ENCODE measurements at regions not wholly inside any gene's neighbourhood (a gene's known extent, or its start where the extent isn't known, plus 50 kb on each side); places are given as distances from the start of the nearest gene placed in this dataset.

DNA sequence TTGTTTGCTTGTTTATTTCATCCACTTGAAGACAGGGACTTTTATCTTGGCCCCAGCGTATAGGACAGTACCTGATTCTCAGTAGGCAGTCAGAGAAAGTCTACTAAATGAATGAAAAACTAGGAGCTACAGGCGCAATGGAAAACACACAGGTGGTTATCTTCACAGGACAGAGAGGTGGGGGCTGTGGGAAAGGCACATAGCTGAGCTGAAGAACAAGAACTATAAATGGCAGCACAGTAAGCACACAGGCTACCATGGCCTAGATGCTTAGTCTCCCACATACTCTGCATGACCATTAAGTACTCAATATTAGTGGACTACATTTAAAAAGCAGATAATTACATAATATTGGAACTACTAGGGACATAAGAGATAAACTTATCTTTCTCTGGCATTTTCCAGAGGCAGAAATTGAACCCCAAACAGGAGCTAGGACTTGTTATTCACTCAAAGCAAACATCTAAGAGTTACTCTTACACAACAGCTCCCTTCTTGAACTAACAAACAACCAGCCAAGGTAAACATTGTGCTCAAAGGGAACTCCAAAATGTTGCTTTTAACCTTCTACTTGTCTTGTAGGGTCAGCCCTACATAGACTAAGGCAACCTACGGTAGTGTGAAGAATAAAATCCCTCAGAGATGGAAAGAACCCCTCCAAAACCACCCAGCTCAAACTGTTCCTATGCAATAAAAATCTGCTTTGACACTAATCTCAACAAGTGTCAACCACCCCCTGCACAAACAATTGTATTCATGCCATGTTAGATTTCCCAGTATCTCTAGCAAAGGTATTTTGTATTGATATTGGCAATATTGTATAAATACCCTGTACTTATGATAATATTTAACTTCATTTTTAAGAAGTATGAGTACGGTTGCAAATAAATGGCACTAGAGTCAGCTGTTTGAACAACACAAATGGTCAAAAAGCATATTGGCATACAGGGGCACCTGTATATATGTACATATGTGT is 593.6 kb downstream of the KLHL13 start:
- no peak for DNase-seq (ENCODE audit: extremely low spot score)
- POLR2A ChIA-PET, result interaction anchor here (0.6 kb wide), 1 partner anchor 188 kb away, joined by 3 read pairs; no protein-coding TSS in a partner anchor
- CTCF ChIA-PET, result no interaction called here
- TF ChIP-seq ARNT (IDR thresholded peaks at IDR 0.05) (no peak), HDGF (IDR thresholded peaks at IDR 0.05; ENCODE audit: borderline replicate concordance) (no peak), LEF1 (IDR thresholded peaks at IDR 0.05; ENCODE audit: borderline replicate concordance) (no peak)

DNA sequence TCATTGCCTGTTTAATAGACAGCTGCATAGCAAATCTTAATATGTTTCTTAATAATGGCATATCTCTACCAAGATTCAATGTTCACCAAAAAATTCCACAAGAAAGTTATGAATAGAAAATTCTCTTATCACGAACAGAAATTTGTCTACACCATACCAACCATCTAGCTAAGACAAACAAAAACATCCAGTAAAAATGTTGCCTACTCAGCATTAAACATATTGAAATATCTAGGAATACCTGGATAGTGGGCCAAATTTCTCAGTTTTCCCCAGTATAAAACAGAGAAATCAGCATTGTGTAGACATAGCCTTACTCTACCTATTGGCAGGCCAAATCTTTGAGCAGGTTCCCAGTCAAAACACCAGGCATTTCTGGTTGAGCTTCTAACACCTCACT is 598.6 kb downstream of the KLHL13 start:
- CTCF ChIA-PET, result no interaction called here
- DNase-seq (ENCODE audit: extremely low spot score), result no peak
- POLR2A ChIA-PET, result no interaction called here
- TF ChIP-seq FOXM1 (IDR thresholded peaks at IDR 0.05; ENCODE audit: borderline replicate concordance), result no peak
- no peak for TF ChIP-seq FOXA1 (IDR thresholded peaks at IDR 0.05)
- no peak for TF ChIP-seq L3MBTL2 (conservative IDR thresholded peaks at IDR 0.05)
- TF ChIP-seq ELF4 (IDR thresholded peaks at IDR 0.05), result no peak
- no peak for TF ChIP-seq ZNF384 (IDR thresholded peaks at IDR 0.05)

DNA sequence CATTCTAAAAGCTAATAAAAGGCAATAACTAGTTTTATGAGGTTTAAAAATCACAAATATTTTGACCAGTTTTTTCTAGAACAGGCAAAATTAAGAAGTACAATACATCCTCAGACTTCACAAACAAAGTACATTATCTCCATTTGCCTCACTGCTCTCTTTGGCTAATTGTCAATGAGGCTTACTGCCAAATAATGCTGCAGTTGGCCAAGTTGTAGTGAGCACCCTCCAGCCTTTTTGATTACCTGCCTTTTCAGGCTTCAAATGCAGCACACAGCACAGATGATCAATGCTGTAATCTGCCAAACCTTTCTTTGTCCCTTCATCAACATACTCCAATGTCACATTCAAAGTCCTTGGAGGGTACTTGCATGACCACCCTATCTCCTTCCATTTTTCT is 605.2 kb downstream of the KLHL13 start:
- no peak for DNase-seq (ENCODE audit: extremely low spot score)
- ChIA-PET POLR2A (no interaction called here), CTCF (no interaction called here)
- TF ChIP-seq NFRKB (IDR thresholded peaks at IDR 0.05) (no peak), SUZ12 (IDR thresholded peaks at IDR 0.05) (no peak), LEF1 (IDR thresholded peaks at IDR 0.05; ENCODE audit: borderline replicate concordance) (no peak)

DNA sequence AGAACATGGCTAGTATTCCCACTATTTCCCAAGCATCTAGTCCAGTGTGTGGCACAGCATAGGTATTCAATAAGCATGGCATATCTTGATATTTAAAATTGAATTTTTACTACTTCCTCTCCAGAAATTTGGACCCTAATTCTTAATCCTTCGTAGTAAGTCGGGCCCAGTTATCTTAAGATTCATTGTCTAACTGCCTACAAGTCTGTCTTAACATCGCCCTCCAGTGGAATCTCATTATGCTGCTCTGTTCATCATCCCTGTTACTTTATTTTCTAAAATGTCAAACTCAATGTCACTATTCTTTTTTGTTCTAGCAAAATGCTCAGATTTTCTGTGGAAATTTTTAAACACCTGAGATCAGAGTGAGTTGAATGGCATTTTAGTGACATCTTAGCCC is 606.2 kb downstream of the KLHL13 start:
- ChIA-PET CTCF (interaction anchor here (0.7 kb wide), 1 partner anchor 1100 kb away, joined by 6 read pairs; no protein-coding TSS in a partner anchor), POLR2A (no interaction called here)
- no peak for TF ChIP-seq SP1 (IDR thresholded peaks at IDR 0.05)
- no peak for TF ChIP-seq ELF4 (IDR thresholded peaks at IDR 0.05)
- TF ChIP-seq FOXK2 (IDR thresholded peaks at IDR 0.05), result no peak
- no peak for TF ChIP-seq HDGF (IDR thresholded peaks at IDR 0.05; ENCODE audit: borderline replicate concordance)
- TF ChIP-seq FOXM1 (IDR thresholded peaks at IDR 0.05; ENCODE audit: borderline replicate concordance), result no peak
- no peak for TF ChIP-seq LEF1 (IDR thresholded peaks at IDR 0.05; ENCODE audit: borderline replicate concordance)
- TF ChIP-seq ARNT (IDR thresholded peaks at IDR 0.05), result no peak
- no peak for TF ChIP-seq SUZ12 (IDR thresholded peaks at IDR 0.05)
- DNase-seq (ENCODE audit: extremely low spot score), result no peak

DNA sequence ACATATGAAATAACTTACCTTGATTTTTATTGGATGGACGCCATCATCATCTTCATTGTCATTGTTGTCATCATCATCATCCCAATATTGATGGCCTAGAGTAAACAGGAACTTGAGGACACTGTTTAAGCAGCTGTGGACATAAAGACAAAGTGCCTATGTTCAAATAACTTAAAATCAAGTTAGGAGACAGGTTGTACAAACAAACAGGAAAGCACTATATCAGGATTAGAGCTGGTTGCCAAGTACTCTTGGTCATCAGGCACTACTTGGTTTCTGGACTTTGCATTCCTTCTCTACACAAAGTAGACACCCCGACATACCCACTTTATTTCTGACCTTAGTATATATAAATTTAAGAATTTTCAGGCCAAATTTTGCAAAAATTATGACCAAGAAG is 608.6 kb downstream of the KLHL13 start:
- CTCF ChIA-PET, result no interaction called here
- TF ChIP-seq LEF1 (IDR thresholded peaks at IDR 0.05; ENCODE audit: borderline replicate concordance), result no peak
- TF ChIP-seq FOXA1 (IDR thresholded peaks at IDR 0.05), result no peak
- no peak for TF ChIP-seq SUZ12 (IDR thresholded peaks at IDR 0.05)
- no peak for TF ChIP-seq HDGF (IDR thresholded peaks at IDR 0.05; ENCODE audit: borderline replicate concordance)
- no peak for TF ChIP-seq CTBP1 (IDR thresholded peaks at IDR 0.05; ENCODE audit: borderline replicate concordance)
- POLR2A ChIA-PET, result no interaction called here
- DNase-seq (ENCODE audit: extremely low spot score), result no peak

DNA sequence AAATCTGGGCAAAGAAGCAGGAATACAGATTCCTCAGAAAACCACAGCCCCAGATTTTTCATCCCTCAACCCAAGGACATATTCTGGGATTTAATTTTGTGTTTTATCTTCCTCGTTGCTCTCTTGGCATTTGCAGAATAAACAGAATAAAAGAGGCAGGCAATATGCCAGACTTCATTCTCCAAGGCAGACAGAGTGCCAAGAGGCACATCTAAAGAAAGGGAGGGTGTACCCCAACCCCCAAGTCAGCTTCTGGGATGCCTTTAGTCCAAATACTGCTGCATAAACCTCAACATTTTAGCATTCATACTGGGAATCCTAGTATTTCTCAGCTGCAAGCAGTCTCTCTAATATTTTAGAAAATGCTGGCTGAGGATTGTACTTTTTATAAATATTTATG is 629.2 kb downstream of the KLHL13 start:
- DNase-seq (ENCODE audit: extremely low spot score), result no peak
- ChIA-PET POLR2A (no interaction called here), CTCF (no interaction called here)
- TF ChIP-seq CTBP1 (IDR thresholded peaks at IDR 0.05; ENCODE audit: borderline replicate concordance), result no peak
- no peak for TF ChIP-seq TARDBP (IDR thresholded peaks at IDR 0.05)
- no peak for TF ChIP-seq NFRKB (IDR thresholded peaks at IDR 0.05)
- TF ChIP-seq, protein P1, sequence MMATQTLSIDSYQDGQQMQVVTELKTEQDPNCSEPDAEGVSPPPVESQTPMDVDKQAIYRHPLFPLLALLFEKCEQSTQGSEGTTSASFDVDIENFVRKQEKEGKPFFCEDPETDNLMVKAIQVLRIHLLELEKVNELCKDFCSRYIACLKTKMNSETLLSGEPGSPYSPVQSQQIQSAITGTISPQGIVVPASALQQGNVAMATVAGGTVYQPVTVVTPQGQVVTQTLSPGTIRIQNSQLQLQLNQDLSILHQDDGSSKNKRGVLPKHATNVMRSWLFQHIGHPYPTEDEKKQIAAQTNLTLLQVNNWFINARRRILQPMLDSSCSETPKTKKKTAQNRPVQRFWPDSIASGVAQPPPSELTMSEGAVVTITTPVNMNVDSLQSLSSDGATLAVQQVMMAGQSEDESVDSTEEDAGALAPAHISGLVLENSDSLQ (IDR thresholded peaks at IDR 0.05), result no peak
- no peak for TF ChIP-seq ARNT (IDR thresholded peaks at IDR 0.05)

DNA sequence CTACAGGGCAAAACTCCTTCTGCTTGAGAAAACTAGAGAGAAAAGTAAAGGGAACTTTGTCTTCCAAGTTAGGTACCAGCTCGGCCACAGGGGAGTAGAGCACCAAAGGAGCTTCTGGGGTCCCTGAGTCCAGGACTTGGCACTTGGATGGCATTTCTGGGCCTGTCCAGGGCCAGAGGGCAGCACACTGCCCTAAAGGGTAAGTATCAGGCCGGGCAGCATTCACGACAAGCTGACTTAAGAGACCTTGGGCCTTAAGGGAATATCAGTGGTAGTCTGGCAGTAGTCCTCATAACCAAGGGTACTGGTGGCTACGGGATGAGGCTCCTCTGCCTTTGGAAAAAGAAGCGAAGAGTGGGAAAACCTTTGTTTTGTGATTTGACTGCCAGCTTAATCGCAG is 632.7 kb downstream of the KLHL13 start:
- POLR2A ChIA-PET, result no interaction called here
- CTCF ChIA-PET, result no interaction called here
- TF ChIP-seq FOXM1 (IDR thresholded peaks at IDR 0.05; ENCODE audit: borderline replicate concordance) (no peak), ZNF384 (IDR thresholded peaks at IDR 0.05) (no peak), NFRKB (IDR thresholded peaks at IDR 0.05) (no peak), LEF1 (IDR thresholded peaks at IDR 0.05; ENCODE audit: borderline replicate concordance) (no peak), HDGF (IDR thresholded peaks at IDR 0.05; ENCODE audit: borderline replicate concordance) (no peak), ELF4 (IDR thresholded peaks at IDR 0.05) (no peak)
- DNase-seq (ENCODE audit: extremely low spot score), result no peak

DNA sequence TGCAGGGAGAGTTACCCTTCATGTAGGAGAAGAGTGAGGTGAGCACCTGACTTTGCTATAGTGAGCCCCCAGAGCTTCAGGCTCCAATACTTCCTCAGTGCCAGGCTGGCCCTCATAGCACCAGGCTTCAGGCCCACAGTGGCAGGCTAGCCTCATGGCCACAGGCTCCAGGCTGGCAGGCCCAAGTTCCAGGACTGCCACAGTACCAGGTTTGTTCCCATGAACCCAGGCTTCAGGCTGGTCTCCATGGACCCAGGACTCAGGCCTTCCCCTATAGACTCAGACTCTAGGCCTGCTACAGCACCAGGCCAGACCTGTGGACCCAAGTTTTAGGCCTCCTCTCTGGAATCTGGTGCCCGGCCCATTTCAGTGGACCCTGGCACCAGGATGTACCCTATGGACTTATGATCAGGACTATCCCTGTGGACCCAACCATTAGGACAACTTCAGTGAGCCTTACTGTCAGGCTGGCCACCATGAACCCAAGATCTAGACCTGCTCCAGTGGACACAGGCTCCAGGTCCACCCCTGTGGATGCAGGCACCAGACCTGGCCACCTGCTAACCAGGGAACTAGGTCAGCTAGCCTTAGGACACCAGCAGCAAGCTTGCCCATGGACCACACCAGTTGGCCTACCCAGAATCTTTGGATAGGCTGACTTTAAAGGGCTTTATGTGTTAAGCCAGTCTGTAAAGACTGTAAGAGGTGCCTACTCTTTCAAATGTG is 658.2 kb downstream of the KLHL13 start:
- ChIA-PET POLR2A (no interaction called here), CTCF (no interaction called here)
- TF ChIP-seq FOXK2 (IDR thresholded peaks at IDR 0.05) (no peak), CTBP1 (IDR thresholded peaks at IDR 0.05; ENCODE audit: borderline replicate concordance) (no peak), TARDBP (IDR thresholded peaks at IDR 0.05) (no peak), HDGF (IDR thresholded peaks at IDR 0.05; ENCODE audit: borderline replicate concordance) (no peak), FOXM1 (IDR thresholded peaks at IDR 0.05; ENCODE audit: borderline replicate concordance) (no peak), LEF1 (IDR thresholded peaks at IDR 0.05; ENCODE audit: borderline replicate concordance) (no peak)
- no peak for DNase-seq (ENCODE audit: extremely low spot score)

Data from HEK293T (cell line).